Spleen (tissue), 7 donors: ENCODE measurements at regions not wholly inside any gene's neighbourhood (a gene's known extent, or its start where the extent isn't known, plus 50 kb on each side); places are given as distances from the start of the nearest gene placed in this dataset.

Experiments
- CTCF ChIP-seq, 11 experiments: fragments of 200-600 bp in 7 of 11; fragments of 450-650 bp in 4 of 11; sonication (generic) in 4 of 11; IDR thresholded peaks in 8 of 11; conservative IDR thresholded peaks in 3 of 11; 1 replicate in 7 of 11; 2 replicates in 4 of 11; pipeline versions ENCODE4 v1.4.0 to v1.8.0; 2016 to 2021; ENCODE audit warnings: antibody characterized with exemption in 11 of 11, inconsistent platforms in 4 of 11, mild to moderate bottlenecking in 1 of 11
- POLR2A ChIP-seq, 3 donors: fragments of 450-650 bp; IDR thresholded peaks; one replicate each; pipeline ENCODE4 v1.5.1; 2017; ENCODE audit warnings: antibody characterized with exemption in 3 of 3, mild to moderate bottlenecking in 1 of 3
- POLR2AphosphoS5 ChIP-seq, 3 donors: sonication (generic); formaldehyde crosslinking; IDR thresholded peaks; one replicate each; pipeline ENCODE4 v1.5.1; 2017; ENCODE audit warnings: antibody characterized with exemption in 3 of 3
- donor health status: DM: no; HTN: no; CAD: no; lungs with moderate emphysema.
- donor health status: DM: no; HTN: no; CAD: no.
- donor health status: DM: no; HTN: no; CAD: no.

DNA sequence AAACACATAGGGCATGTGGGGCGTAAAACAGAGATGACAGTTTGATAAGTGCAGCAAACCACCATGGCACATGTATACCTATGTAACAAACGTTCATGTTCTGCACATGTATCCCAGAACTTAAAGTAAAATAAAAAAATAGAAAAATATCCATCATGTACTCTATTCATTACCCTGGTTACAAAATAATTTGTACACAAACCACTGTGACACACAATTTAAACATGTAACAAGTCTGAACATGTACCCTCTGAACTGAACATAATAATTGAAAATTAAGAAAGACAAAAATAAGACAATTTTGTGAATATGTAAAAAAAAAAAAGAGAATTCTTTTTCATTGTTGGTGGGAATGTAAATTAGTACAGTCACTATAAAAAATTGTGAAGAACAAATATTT, 379.2 kb downstream of the KDM5D start:
- TF ChIP-seq CTCF (IDR thresholded peaks at IDR 0.05 in 8 of 11, conservative IDR thresholded peaks at IDR 0.05 in 3 of 11) (no peak), POLR2A (IDR thresholded peaks at IDR 0.05) (no peak), POLR2AphosphoS5 (IDR thresholded peaks at IDR 0.05) (no peak)
